ENCODE measurements at regions not wholly inside any gene's neighbourhood (a gene's known extent, or its start where the extent isn't known, plus 50 kb on each side); places are given as distances from the start of the nearest gene placed in this dataset.

DNA sequence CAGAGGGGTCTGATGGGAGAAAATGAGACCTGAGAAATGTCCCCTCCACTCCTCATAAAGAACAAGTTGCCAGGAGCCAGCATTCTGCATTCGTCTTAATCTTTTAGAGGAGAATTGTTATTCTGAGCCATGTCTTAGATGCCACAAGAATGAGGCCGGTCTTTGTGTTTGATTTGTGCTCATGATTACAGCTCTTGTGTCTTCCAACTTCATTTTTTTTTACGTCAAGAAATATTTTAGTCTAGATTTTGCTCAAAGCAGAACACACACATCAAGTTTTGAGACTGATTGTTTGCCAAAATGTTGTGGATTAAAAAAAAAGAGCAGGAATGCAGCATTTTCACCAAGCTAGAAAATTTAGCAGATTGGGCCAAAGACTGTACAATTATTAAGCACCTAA is 130.6 kb upstream of the PITX2 start:
- TF ChIP-seq, protein P1, sequence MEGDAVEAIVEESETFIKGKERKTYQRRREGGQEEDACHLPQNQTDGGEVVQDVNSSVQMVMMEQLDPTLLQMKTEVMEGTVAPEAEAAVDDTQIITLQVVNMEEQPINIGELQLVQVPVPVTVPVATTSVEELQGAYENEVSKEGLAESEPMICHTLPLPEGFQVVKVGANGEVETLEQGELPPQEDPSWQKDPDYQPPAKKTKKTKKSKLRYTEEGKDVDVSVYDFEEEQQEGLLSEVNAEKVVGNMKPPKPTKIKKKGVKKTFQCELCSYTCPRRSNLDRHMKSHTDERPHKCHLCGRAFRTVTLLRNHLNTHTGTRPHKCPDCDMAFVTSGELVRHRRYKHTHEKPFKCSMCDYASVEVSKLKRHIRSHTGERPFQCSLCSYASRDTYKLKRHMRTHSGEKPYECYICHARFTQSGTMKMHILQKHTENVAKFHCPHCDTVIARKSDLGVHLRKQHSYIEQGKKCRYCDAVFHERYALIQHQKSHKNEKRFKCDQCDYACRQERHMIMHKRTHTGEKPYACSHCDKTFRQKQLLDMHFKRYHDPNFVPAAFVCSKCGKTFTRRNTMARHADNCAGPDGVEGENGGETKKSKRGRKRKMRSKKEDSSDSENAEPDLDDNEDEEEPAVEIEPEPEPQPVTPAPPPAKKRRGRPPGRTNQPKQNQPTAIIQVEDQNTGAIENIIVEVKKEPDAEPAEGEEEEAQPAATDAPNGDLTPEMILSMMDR (IDR thresholded peaks at IDR 0.05; ENCODE audit: low read length), result no peak
- no peak for TF ChIP-seq EZH2 (optimal IDR thresholded peaks at IDR 0.05; ENCODE audit: low read depth, low read length)

Data from MM.1S (cell line).